Lower leg skin (tissue), 4 donors: ENCODE measurements at regions not wholly inside any gene's neighbourhood (a gene's known extent, or its start where the extent isn't known, plus 50 kb on each side); places are given as distances from the start of the nearest gene placed in this dataset.

Source experiments
- DNase-seq, 2 donors: peaks; one replicate each; pipeline ENCODE4 v3.0.0-alpha.2; 2019; ENCODE audit warnings: low spot score in 2 of 2
- H3K4me3 ChIP-seq: fragments of 200-600 bp; sonication (generic); 2 replicates; pipeline ENCODE4 v1.5.1; 2017; ENCODE audit warnings: mild to moderate bottlenecking, low read depth; ENCODE audit not compliant: poor library complexity, severe bottlenecking
- CTCF ChIP-seq, 3 donors: fragments of 450-650 bp; IDR thresholded peaks; one replicate each; pipeline ENCODE4 v1.5.1; 2016; ENCODE audit warnings: antibody characterized with exemption in 3 of 3, mild to moderate bottlenecking in 3 of 3, moderate library complexity in 2 of 3
- POLR2A ChIP-seq, 2 donors: fragments of 450-650 bp; IDR thresholded peaks; one replicate each; pipeline ENCODE4 v1.6.1; 2016 to 2017; ENCODE audit warnings: antibody characterized with exemption in 2 of 2, mild to moderate bottlenecking in 1 of 2, moderate library complexity in 1 of 2
- WGBS, 2 donors: methylation state at CpG; one replicate each; pipeline ENCODE4 v1.1.5; 2018; 5-methylcytosine and 5-hydroxymethylcytosine counted together
- intact Hi-C: fragments of 100-400 bp; cut with DNase I; formaldehyde crosslinking; loops from one replicate; pipeline ENCODE4 v1.15.0; 2023; ENCODE audit warnings: low total_unique reads

- 20 to 27% methylated on average over 7 of the region's 7 CpGs for WGBS, 2 donors
- DNase-seq: peak in 1 of 2 donors; percentile 29
- TF ChIP-seq CTCF (IDR thresholded peaks at IDR 0.05) (no peak), POLR2A (IDR thresholded peaks at IDR 0.05) (no peak)
- H3K4me3 ChIP-seq: no peak overlapping the region
- intact Hi-C loops: no loop called here
These were observed 60.2 kb downstream of the TFAP2C start for GRCh38 chr20:56689318-56689717.

- TF ChIP-seq CTCF (IDR thresholded peaks at IDR 0.05): no peak
- no peak for TF ChIP-seq POLR2A (IDR thresholded peaks at IDR 0.05)
- WGBS, 2 donors: 47 to 50% methylated on average over 7 to 8 of the region's 8 CpGs
- intact Hi-C loops: no loop called here
- no peak overlapping the region for H3K4me3 ChIP-seq
- DNase-seq: no peak
These were observed 60.9 kb downstream of the TFAP2C start for GRCh38 chr20:56689852-56690485.

DNA sequence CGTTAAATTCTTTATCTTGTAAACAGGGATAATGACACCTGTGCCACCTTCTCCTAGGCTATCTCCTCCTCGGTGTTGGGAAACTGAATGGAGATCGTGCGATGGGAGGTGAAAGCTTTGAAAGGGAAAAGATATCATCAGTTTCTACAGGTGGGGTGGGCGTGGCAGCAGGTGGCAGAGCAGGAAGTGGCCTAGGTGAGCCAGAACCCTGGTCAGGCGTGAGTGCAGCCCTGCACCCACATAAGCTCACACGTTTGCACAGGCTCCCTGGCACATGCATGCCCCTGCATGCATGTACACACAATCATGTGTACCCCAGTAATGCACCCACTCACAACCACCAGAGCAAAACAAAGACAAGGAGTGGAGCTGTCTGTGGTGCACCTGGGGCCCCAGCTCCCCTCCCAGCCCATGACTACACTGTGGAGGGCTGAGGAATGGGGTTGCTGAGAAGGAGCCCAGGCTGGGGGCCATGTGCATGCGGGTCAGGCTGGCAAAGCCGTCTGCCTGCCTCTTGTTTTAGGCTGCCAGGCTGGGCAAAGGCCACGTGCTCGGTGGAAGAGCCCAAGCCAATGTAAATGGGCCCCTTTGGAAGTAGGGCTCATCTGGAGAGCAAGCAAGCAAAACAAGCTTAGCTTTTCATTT, 61.5 kb downstream of the TFAP2C start:
- TF ChIP-seq CTCF (IDR thresholded peaks at IDR 0.05) (no peak), POLR2A (IDR thresholded peaks at IDR 0.05) (no peak)
- no peak for DNase-seq
- H3K4me3 ChIP-seq: no peak overlapping the region
- 34 to 52% methylated on average over 11 of the region's 11 CpGs for WGBS, 2 donors
- intact Hi-C loops: no loop called here

GRCh38 chr20:56691325-56691998, 62.4 kb downstream of the TFAP2C start:
- intact Hi-C loops: no loop called here
- no peak overlapping the region for H3K4me3 ChIP-seq
- DNase-seq: no peak
- no peak for TF ChIP-seq CTCF (IDR thresholded peaks at IDR 0.05)
- no peak for TF ChIP-seq POLR2A (IDR thresholded peaks at IDR 0.05)
- 53 to 55% methylated on average over 10 to 11 of the region's 11 CpGs for WGBS, 2 donors

GRCh38 chr20:56693217-56693616, 64.1 kb downstream of the TFAP2C start:
- 95 to 97% methylated on average over 5 of the region's 5 CpGs for WGBS, 2 donors
- DNase-seq: no peak

More at GRCh38 chr20:56693217-56693616, 64.1 kb downstream of the TFAP2C start:
- no peak for TF ChIP-seq POLR2A (IDR thresholded peaks at IDR 0.05)
- TF ChIP-seq CTCF (IDR thresholded peaks at IDR 0.05): no peak
- H3K4me3 ChIP-seq: no peak overlapping the region
- intact Hi-C loops: no loop called here
